ENCODE measurements at regions not wholly inside any gene's neighbourhood (a gene's known extent, or its start where the extent isn't known, plus 50 kb on each side); places are given as distances from the start of the nearest gene placed in this dataset.
A peak's percentile ranks its signal among the peaks of the same experiment; 100 is the strongest.

- TF ChIP-seq SMC3 (conservative IDR thresholded peaks at IDR 0.05; ENCODE audit: poor library complexity) (no peak), EP300 (conservative IDR thresholded peaks at IDR 0.05; ENCODE audit: poor library complexity, severe bottlenecking) (no peak), RAD21 (conservative IDR thresholded peaks at IDR 0.05) (no peak), POLR2AphosphoS5 (IDR thresholded peaks at IDR 0.05) (peak; percentile 27), EZH2 (IDR thresholded peaks at IDR 0.05; ENCODE audit: borderline replicate concordance, insufficient read depth, low read length, poor library complexity, severe bottlenecking) (no peak), TAF1 (IDR thresholded peaks at IDR 0.05; ENCODE audit: low read depth) (no peak), MXI1 (conservative IDR thresholded peaks at IDR 0.05; ENCODE audit: poor library complexity, severe bottlenecking) (no peak)
- TF ChIP-seq, protein P1, sequence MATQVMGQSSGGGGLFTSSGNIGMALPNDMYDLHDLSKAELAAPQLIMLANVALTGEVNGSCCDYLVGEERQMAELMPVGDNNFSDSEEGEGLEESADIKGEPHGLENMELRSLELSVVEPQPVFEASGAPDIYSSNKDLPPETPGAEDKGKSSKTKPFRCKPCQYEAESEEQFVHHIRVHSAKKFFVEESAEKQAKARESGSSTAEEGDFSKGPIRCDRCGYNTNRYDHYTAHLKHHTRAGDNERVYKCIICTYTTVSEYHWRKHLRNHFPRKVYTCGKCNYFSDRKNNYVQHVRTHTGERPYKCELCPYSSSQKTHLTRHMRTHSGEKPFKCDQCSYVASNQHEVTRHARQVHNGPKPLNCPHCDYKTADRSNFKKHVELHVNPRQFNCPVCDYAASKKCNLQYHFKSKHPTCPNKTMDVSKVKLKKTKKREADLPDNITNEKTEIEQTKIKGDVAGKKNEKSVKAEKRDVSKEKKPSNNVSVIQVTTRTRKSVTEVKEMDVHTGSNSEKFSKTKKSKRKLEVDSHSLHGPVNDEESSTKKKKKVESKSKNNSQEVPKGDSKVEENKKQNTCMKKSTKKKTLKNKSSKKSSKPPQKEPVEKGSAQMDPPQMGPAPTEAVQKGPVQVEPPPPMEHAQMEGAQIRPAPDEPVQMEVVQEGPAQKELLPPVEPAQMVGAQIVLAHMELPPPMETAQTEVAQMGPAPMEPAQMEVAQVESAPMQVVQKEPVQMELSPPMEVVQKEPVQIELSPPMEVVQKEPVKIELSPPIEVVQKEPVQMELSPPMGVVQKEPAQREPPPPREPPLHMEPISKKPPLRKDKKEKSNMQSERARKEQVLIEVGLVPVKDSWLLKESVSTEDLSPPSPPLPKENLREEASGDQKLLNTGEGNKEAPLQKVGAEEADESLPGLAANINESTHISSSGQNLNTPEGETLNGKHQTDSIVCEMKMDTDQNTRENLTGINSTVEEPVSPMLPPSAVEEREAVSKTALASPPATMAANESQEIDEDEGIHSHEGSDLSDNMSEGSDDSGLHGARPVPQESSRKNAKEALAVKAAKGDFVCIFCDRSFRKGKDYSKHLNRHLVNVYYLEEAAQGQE (IDR thresholded peaks at IDR 0.05; ENCODE audit: borderline replicate concordance): peak; percentile 27
- TF ChIP-seq, protein P2, sequence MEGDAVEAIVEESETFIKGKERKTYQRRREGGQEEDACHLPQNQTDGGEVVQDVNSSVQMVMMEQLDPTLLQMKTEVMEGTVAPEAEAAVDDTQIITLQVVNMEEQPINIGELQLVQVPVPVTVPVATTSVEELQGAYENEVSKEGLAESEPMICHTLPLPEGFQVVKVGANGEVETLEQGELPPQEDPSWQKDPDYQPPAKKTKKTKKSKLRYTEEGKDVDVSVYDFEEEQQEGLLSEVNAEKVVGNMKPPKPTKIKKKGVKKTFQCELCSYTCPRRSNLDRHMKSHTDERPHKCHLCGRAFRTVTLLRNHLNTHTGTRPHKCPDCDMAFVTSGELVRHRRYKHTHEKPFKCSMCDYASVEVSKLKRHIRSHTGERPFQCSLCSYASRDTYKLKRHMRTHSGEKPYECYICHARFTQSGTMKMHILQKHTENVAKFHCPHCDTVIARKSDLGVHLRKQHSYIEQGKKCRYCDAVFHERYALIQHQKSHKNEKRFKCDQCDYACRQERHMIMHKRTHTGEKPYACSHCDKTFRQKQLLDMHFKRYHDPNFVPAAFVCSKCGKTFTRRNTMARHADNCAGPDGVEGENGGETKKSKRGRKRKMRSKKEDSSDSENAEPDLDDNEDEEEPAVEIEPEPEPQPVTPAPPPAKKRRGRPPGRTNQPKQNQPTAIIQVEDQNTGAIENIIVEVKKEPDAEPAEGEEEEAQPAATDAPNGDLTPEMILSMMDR (IDR thresholded peaks at IDR 0.05; ENCODE audit: poor library complexity, severe bottlenecking): no peak
- Histone ChIP-seq H4K20me1 (ENCODE audit: insufficient read depth) (no peaks in the 10 kb centered on the region), H3K9ac (ENCODE audit: low read length) (no peak overlapping the region), H3K9me2 (ENCODE audit: insufficient read depth, low read length) (no peaks in the 10 kb centered on the region), H3K27me3 (ENCODE audit: insufficient read depth, low read depth, low read length) (no peaks in the 10 kb centered on the region), H3F3A (ENCODE audit: insufficient read depth, low read length, poor library complexity, severe bottlenecking) (no peaks in the 10 kb centered on the region), H3K9me3 (ENCODE audit: low read length) (no peaks in the 10 kb centered on the region), H3K36me3 (ENCODE audit: insufficient read depth, low read length) (no peaks in the 10 kb centered on the region), H3K4me2 (ENCODE audit: low read length) (no peak overlapping the region), H3K79me2 (replicated peaks; ENCODE audit: insufficient read depth, low read length) (no peaks in the 10 kb centered on the region), H3K27ac (ENCODE audit: low read length) (no peak overlapping the region), H3K4me3 (ENCODE audit: low read length) (no peak overlapping the region), H2AFZ (ENCODE audit: low read depth, low read length) (no peak overlapping the region)
These were observed 82.4 kb upstream of the SMLR1 start for GRCh38 chr6:130744576-130745366.

GRCh38 chr6:130748041-130748440, 79.2 kb upstream of the SMLR1 start:
- Histone ChIP-seq H2AFZ (ENCODE audit: low read depth, low read length) (no peak overlapping the region), H3K4me3 (ENCODE audit: low read length) (no peak overlapping the region), H3K36me3 (ENCODE audit: insufficient read depth, low read length) (no peaks in the 10 kb centered on the region), H3K79me2 (replicated peaks; ENCODE audit: insufficient read depth, low read length) (no peaks in the 10 kb centered on the region), H3K9me3 (ENCODE audit: low read length) (no peaks in the 10 kb centered on the region), H4K20me1 (ENCODE audit: insufficient read depth) (no peaks in the 10 kb centered on the region), H3K27ac (ENCODE audit: low read length) (no peak overlapping the region), H3K4me2 (ENCODE audit: low read length) (no peak overlapping the region), H3K9ac (ENCODE audit: low read length) (no peak overlapping the region), H3K9me2 (ENCODE audit: insufficient read depth, low read length) (no peaks in the 10 kb centered on the region), H3K27me3 (ENCODE audit: insufficient read depth, low read depth, low read length) (no peaks in the 10 kb centered on the region), H3F3A (ENCODE audit: insufficient read depth, low read length, poor library complexity, severe bottlenecking) (no peaks in the 10 kb centered on the region)
- TF ChIP-seq MXI1 (conservative IDR thresholded peaks at IDR 0.05; ENCODE audit: poor library complexity, severe bottlenecking): no peak
- no peak for TF ChIP-seq EP300 (conservative IDR thresholded peaks at IDR 0.05; ENCODE audit: poor library complexity, severe bottlenecking)
- TF ChIP-seq, protein P2 (IDR thresholded peaks at IDR 0.05; ENCODE audit: poor library complexity, severe bottlenecking): no peak
- no peak for TF ChIP-seq RAD21 (conservative IDR thresholded peaks at IDR 0.05)
- no peak for TF ChIP-seq TAF1 (IDR thresholded peaks at IDR 0.05; ENCODE audit: low read depth)
- no peak for TF ChIP-seq EZH2 (IDR thresholded peaks at IDR 0.05; ENCODE audit: borderline replicate concordance, insufficient read depth, low read length, poor library complexity, severe bottlenecking)
- TF ChIP-seq, protein P1 (IDR thresholded peaks at IDR 0.05; ENCODE audit: borderline replicate concordance): no peak
- no peak for TF ChIP-seq SMC3 (conservative IDR thresholded peaks at IDR 0.05; ENCODE audit: poor library complexity)
- TF ChIP-seq POLR2AphosphoS5 (IDR thresholded peaks at IDR 0.05): no peak

All from neural cell (in vitro differentiated cells).